Tibial artery (tissue), 4 donors: ENCODE measurements at regions not wholly inside any gene's neighbourhood (a gene's known extent, or its start where the extent isn't known, plus 50 kb on each side); places are given as distances from the start of the nearest gene placed in this dataset.
"Not testable (repeated sequence)": the region's sequence is repeated elsewhere in the genome, so short reads cannot be mapped to it uniquely, and the experiment has no call there.

Experiments used
- DNase-seq, 2 donors: peaks; one replicate each; pipeline ENCODE4 v3.0.0-alpha.2; 2019
- H3K27ac ChIP-seq, 2 donors: fragments of 200-600 bp; sonication (generic) in 1 of 2; 1 replicate in 1 of 2; 2 replicates in 1 of 2; pipeline ENCODE4 v1.5.1; 2018 to 2019; ENCODE audit warnings: mild to moderate bottlenecking in 1 of 2
- H3K27me3 ChIP-seq, 2 donors: fragments of 200-600 bp; sonication (generic) in 1 of 2; one replicate each; pipeline versions ENCODE4 v1.5.1 to v1.6.0; 2016 to 2019
- H3K36me3 ChIP-seq, 3 donors: fragments of 200-600 bp; sonication (generic) in 2 of 3; one replicate each; pipeline ENCODE4 v1.5.1; 2016 to 2019; ENCODE audit warnings: mild to moderate bottlenecking in 2 of 3
- H3K4me1 ChIP-seq, 4 donors: fragments of 200-600 bp; sonication (generic) in 2 of 4; 1 replicate in 3 of 4; 2 replicates in 1 of 4; pipeline ENCODE4 v1.5.1; 2016 to 2019
- H3K4me3 ChIP-seq, 2 donors: fragments of 200-600 bp; sonication (generic) in 1 of 2; 1 replicate in 1 of 2; 2 replicates in 1 of 2; pipeline ENCODE4 v1.5.1; 2018 to 2019; ENCODE audit warnings: mild to moderate bottlenecking in 2 of 2
- H3K9me3 ChIP-seq, 3 donors: fragments of 200-600 bp; sonication (generic) in 1 of 3; one replicate each; pipeline ENCODE4 v1.5.1; 2016 to 2019
- CTCF ChIP-seq, 2 experiments: fragments of 200-600 bp in 1 of 2; fragments of 450-650 bp in 1 of 2; IDR thresholded peaks; one replicate each; pipeline ENCODE4 v1.5.1; 2017 to 2019; ENCODE audit warnings: antibody characterized with exemption in 2 of 2, mild to moderate bottlenecking in 1 of 2, moderate library complexity in 1 of 2
- intact Hi-C: fragments of 100-400 bp; cut with DNase I; formaldehyde crosslinking; loops from one replicate; pipeline ENCODE4 v1.15.0; 2023; ENCODE audit warnings: low total_unique reads

GRCh38 chr4:27119239-27119638, 258.6 kb downstream of the STIM2 start:
- TF ChIP-seq CTCF (IDR thresholded peaks at IDR 0.05): no peak
- intact Hi-C loops: no loop called here
- Histone ChIP-seq H3K9me3 (no peaks in the 10 kb centered on the region), H3K27me3 (no peaks in the 10 kb centered on the region), H3K27ac (no peak overlapping the region), H3K4me3 (no peak overlapping the region), H3K36me3 (no peaks in the 10 kb centered on the region), H3K4me1 (no peaks in the 10 kb centered on the region)
- no peak for DNase-seq

GRCh38 chr4:27121830-27122229, 261.2 kb downstream of the STIM2 start:
- H3K4me1 ChIP-seq: no peaks in the 10 kb centered on the region
- no peaks in the 10 kb centered on the region for H3K9me3 ChIP-seq
- DNase-seq: peak in 1 of 2 donors; percentile 34
- no peak for TF ChIP-seq CTCF (IDR thresholded peaks at IDR 0.05)
- intact Hi-C loops: no loop called here
- H3K36me3 ChIP-seq: no peaks in the 10 kb centered on the region
- H3K27ac ChIP-seq: no peak overlapping the region
- no peaks in the 10 kb centered on the region for H3K27me3 ChIP-seq
- H3K4me3 ChIP-seq: no peak overlapping the region

- no peaks in the 10 kb centered on the region for H3K4me1 ChIP-seq
- TF ChIP-seq CTCF (IDR thresholded peaks at IDR 0.05): no peak
- no peak overlapping the region for H3K4me3 ChIP-seq
- H3K9me3 ChIP-seq: no peaks in the 10 kb centered on the region
- intact Hi-C loops: no loop called here
- no peak overlapping the region for H3K27ac ChIP-seq
- H3K36me3 ChIP-seq: no peaks in the 10 kb centered on the region
- peak in 1 of 2 donors; percentile 37 for DNase-seq
- no peaks in the 10 kb centered on the region for H3K27me3 ChIP-seq
These were observed 262.6 kb downstream of the STIM2 start for GRCh38 chr4:27123123-27123768.

- no peaks in the 10 kb centered on the region for H3K27me3 ChIP-seq
- DNase-seq: no peak
- no peaks in the 10 kb centered on the region for H3K36me3 ChIP-seq
- no peaks in the 10 kb centered on the region for H3K9me3 ChIP-seq
- H3K4me1 ChIP-seq: no peaks in the 10 kb centered on the region
- intact Hi-C loops: no loop called here
- no peak for TF ChIP-seq CTCF (IDR thresholded peaks at IDR 0.05)
- H3K27ac ChIP-seq: no peak overlapping the region
- no peak overlapping the region for H3K4me3 ChIP-seq
These were observed 263.1 kb downstream of the STIM2 start for GRCh38 chr4:27123769-27124124.

- DNase-seq: not testable (repeated sequence)
These were observed 266.3 kb downstream of the STIM2 start for GRCh38 chr4:27126895-27127294.

GRCh38 chr4:27128443-27128842, 267.8 kb downstream of the STIM2 start:
- Histone ChIP-seq H3K4me3 (no peak overlapping the region), H3K4me1 (no peaks in the 10 kb centered on the region), H3K36me3 (no peaks in the 10 kb centered on the region), H3K27me3 (no peaks in the 10 kb centered on the region), H3K27ac (no peak overlapping the region), H3K9me3 (no peaks in the 10 kb centered on the region)
- intact Hi-C loops: no loop called here
- DNase-seq: no peak
- TF ChIP-seq CTCF (IDR thresholded peaks at IDR 0.05): no peak

More at GRCh38 chr4:27126895-27127294, 266.3 kb downstream of the STIM2 start:
- H3K27me3 ChIP-seq, H3K9me3 ChIP-seq, H3K4me3 ChIP-seq, H3K27ac ChIP-seq, H3K36me3 ChIP-seq, intact Hi-C loops, H3K4me1 ChIP-seq: not testable (repeated sequence)
